Smooth muscle cell (in vitro differentiated cells): ENCODE measurements at regions not wholly inside any gene's neighbourhood (a gene's known extent, or its start where the extent isn't known, plus 50 kb on each side); places are given as distances from the start of the nearest gene placed in this dataset.
"Not testable (repeated sequence)": the region's sequence is repeated elsewhere in the genome, so short reads cannot be mapped to it uniquely, and the experiment has no call there.

Experiments
- DNase-seq: peaks from one replicate; lab custom pipeline; 2025; ENCODE audit not compliant: unreplicated experiment; lab: John Stamatoyannopoulos, UW
- H2AFZ ChIP-seq: fragments of 200-600 bp; sonication (generic); 2 replicates; pipeline ENCODE4 v1.6.0; 2016; ENCODE audit warnings: antibody characterized with exemption, low read depth, mild to moderate bottlenecking
- H3F3A ChIP-seq: fragments of 200-600 bp; sonication (generic); 2 replicates; pipeline ENCODE4 v1.6.0; 2017; ENCODE audit warnings: antibody characterized with exemption, low read depth
- H3K27ac ChIP-seq: fragments of 200-600 bp; sonication (generic); 2 replicates; pipeline ENCODE4 v1.5.1; 2016; ENCODE audit warnings: low read depth, mild to moderate bottlenecking
- H3K27me3 ChIP-seq: fragments of 200-600 bp; sonication (generic); 2 replicates; pipeline ENCODE4 v1.6.1; 2016; ENCODE audit warnings: low read depth, mild to moderate bottlenecking
- H3K36me3 ChIP-seq: fragments of 200-600 bp; sonication (generic); 2 replicates; pipeline ENCODE4 v1.5.1; 2016; ENCODE audit warnings: low read depth
- H3K4me1 ChIP-seq: fragments of 200-600 bp; sonication (generic); 2 replicates; pipeline ENCODE4 v1.5.1; 2016; ENCODE audit warnings: low read depth
- H3K4me2 ChIP-seq: fragments of 200-600 bp; sonication (generic); 2 replicates; pipeline ENCODE4 v1.6.0; 2016; ENCODE audit warnings: mild to moderate bottlenecking
- H3K4me3 ChIP-seq: fragments of 200-600 bp; sonication (generic); 2 replicates; pipeline ENCODE4 v1.5.1; 2016; ENCODE audit warnings: mild to moderate bottlenecking
- H3K79me2 ChIP-seq: fragments of 200-600 bp; sonication (generic); 2 replicates; pipeline ENCODE4 v1.6.0; 2016; ENCODE audit warnings: low read depth, mild to moderate bottlenecking
- H3K9ac ChIP-seq: fragments of 200-600 bp; sonication (generic); 2 replicates; pipeline ENCODE4 v1.6.0; 2016; ENCODE audit warnings: low read depth
- H3K9me3 ChIP-seq: fragments of 200-600 bp; sonication (generic); replicated peaks from 2 replicates; pipeline ENCODE4 v1.5.1; 2016; ENCODE audit warnings: low read depth
- H4K20me1 ChIP-seq: fragments of 200-600 bp; sonication (generic); 2 replicates; pipeline ENCODE4 v1.6.0; 2016; ENCODE audit warnings: low read depth
- CTCF ChIP-seq: fragments of 200-600 bp; sonication (generic); IDR thresholded peaks from 2 replicates; pipeline ENCODE4 v1.5.1; 2017; ENCODE audit warnings: borderline replicate concordance, mild to moderate bottlenecking, antibody characterized with exemption; ENCODE audit not compliant: insufficient read depth, poor library complexity, severe bottlenecking
- WGBS: methylation state at CpG from one replicate; pipeline ENCODE4 v1.1.7; 2016; ENCODE audit warnings: low lambda C conversion rate; 5-methylcytosine and 5-hydroxymethylcytosine counted together

GRCh38 chr17:438191-438590 is 85.6 kb upstream of the RPH3AL start:
- H2AFZ ChIP-seq = no peak overlapping the region
- no peaks in the 10 kb centered on the region for H3K9me3 ChIP-seq
- no peak for TF ChIP-seq CTCF
- no peaks in the 10 kb centered on the region for H3K27me3 ChIP-seq
- no peak overlapping the region for H3K4me2 ChIP-seq
- H3K4me1 ChIP-seq = no peaks in the 10 kb centered on the region
- 90% methylated on average over 5 of the region's 5 CpGs for WGBS
- no peaks in the 10 kb centered on the region for H3K36me3 ChIP-seq
- no peak overlapping the region for H3K4me3 ChIP-seq
- no peaks in the 10 kb centered on the region for H4K20me1 ChIP-seq
- no peaks in the 10 kb centered on the region for H3K79me2 ChIP-seq
- no peak overlapping the region for H3K27ac ChIP-seq
- H3K9ac ChIP-seq = no peak overlapping the region
- DNase-seq = no peak
- no peaks in the 10 kb centered on the region for H3F3A ChIP-seq

GRCh38 chr17:437545-437944 is 84.9 kb upstream of the RPH3AL start:
- no peak overlapping the region for H3K4me2 ChIP-seq
- 94% methylated on average over 2 of the region's 2 CpGs for WGBS
- H3K27ac ChIP-seq = no peak overlapping the region
- TF ChIP-seq CTCF = no peak
- H2AFZ ChIP-seq = no peak overlapping the region
- H3F3A ChIP-seq = no peaks in the 10 kb centered on the region
- no peaks in the 10 kb centered on the region for H3K79me2 ChIP-seq
- no peaks in the 10 kb centered on the region for H3K4me1 ChIP-seq
- H3K9ac ChIP-seq = no peak overlapping the region
- H3K27me3 ChIP-seq = no peaks in the 10 kb centered on the region
- H3K36me3 ChIP-seq = no peaks in the 10 kb centered on the region
- H4K20me1 ChIP-seq = no peaks in the 10 kb centered on the region
- H3K4me3 ChIP-seq = no peak overlapping the region
- H3K9me3 ChIP-seq = no peaks in the 10 kb centered on the region
- DNase-seq = no peak

GRCh38 chr17:436571-436970 is 84.0 kb upstream of the RPH3AL start:
- no peak overlapping the region for H3K4me3 ChIP-seq
- DNase-seq = no peak
- WGBS = 81% methylated on average over 7 of the region's 7 CpGs
- H3K79me2 ChIP-seq = no peaks in the 10 kb centered on the region
- no peaks in the 10 kb centered on the region for H3K4me1 ChIP-seq
- H2AFZ ChIP-seq = no peak overlapping the region
- no peak overlapping the region for H3K9ac ChIP-seq
- no peaks in the 10 kb centered on the region for H4K20me1 ChIP-seq
- no peaks in the 10 kb centered on the region for H3K36me3 ChIP-seq
- no peaks in the 10 kb centered on the region for H3F3A ChIP-seq
- H3K4me2 ChIP-seq = no peak overlapping the region
- TF ChIP-seq CTCF = no peak
- no peaks in the 10 kb centered on the region for H3K9me3 ChIP-seq
- no peaks in the 10 kb centered on the region for H3K27me3 ChIP-seq
- no peak overlapping the region for H3K27ac ChIP-seq

- H3K36me3 ChIP-seq, H3K27ac ChIP-seq, H3F3A ChIP-seq, H3K4me3 ChIP-seq, H3K4me2 ChIP-seq, H3K4me1 ChIP-seq, DNase-seq, H2AFZ ChIP-seq, H3K27me3 ChIP-seq, H3K9me3 ChIP-seq, H4K20me1 ChIP-seq, H3K79me2 ChIP-seq, H3K9ac ChIP-seq: not testable (repeated sequence)
- WGBS = 91% methylated on average over 2 of the region's 2 CpGs
Measured at GRCh38 chr17:432471-432870, 79.9 kb upstream of the RPH3AL start.
